Neural cell (in vitro differentiated cells): ENCODE measurements at regions not wholly inside any gene's neighbourhood (a gene's known extent, or its start where the extent isn't known, plus 50 kb on each side); places are given as distances from the start of the nearest gene placed in this dataset.

Experiments used
- H2AFZ ChIP-seq: fragments of 200-600, 300-800 bp; sonication (generic), shearing (Covaris generic); 2 replicates; pipeline ENCODE4 v1.6.0; 2014; ENCODE audit warnings: low read depth, mild to moderate bottlenecking, antibody characterized with exemption, low read length, moderate library complexity
- H3F3A ChIP-seq: fragments of 200-600 bp; shearing (Covaris generic); 2 replicates; pipeline ENCODE4 v1.6.1; 2016; ENCODE audit warnings: mild to moderate bottlenecking, moderate library complexity, mixed read lengths, antibody characterized with exemption, low read length; ENCODE audit not compliant: insufficient read depth, poor library complexity, severe bottlenecking
- H3K27ac ChIP-seq: fragments of 200-600, 300-800 bp; sonication (generic), shearing (Covaris generic); 2 replicates; pipeline ENCODE4 v1.5.1; 2014; ENCODE audit warnings: mild to moderate bottlenecking, low read length, moderate library complexity
- H3K27me3 ChIP-seq: fragments of 300-800, 200-600 bp; sonication (generic), shearing (Covaris generic); 2 replicates; pipeline ENCODE4 v1.6.0; 2014; ENCODE audit warnings: mild to moderate bottlenecking, low read depth, low read length, moderate library complexity; ENCODE audit not compliant: insufficient read depth
- H3K36me3 ChIP-seq: fragments of 300-800, 200-600 bp; sonication (generic), shearing (Covaris generic); 2 replicates; pipeline ENCODE4 v1.5.1; 2014; ENCODE audit warnings: mild to moderate bottlenecking, antibody characterized with exemption, low read length, moderate library complexity; ENCODE audit not compliant: insufficient read depth
- H3K4me2 ChIP-seq: fragments of 300-800, 200-600 bp; sonication (generic), shearing (Covaris generic); 2 replicates; pipeline ENCODE4 v1.6.0; 2014; ENCODE audit warnings: mild to moderate bottlenecking, low read length
- H3K4me3 ChIP-seq: fragments of 300-800, 200-600 bp; sonication (generic), shearing (Covaris generic); 2 replicates; pipeline ENCODE4 v1.5.1; 2014; ENCODE audit warnings: mild to moderate bottlenecking, low read length, moderate library complexity
- H3K79me2 ChIP-seq: fragments of 200-600 bp; shearing (Covaris generic); replicated peaks from 2 replicates; pipeline ENCODE4 v1.6.0; 2014; ENCODE audit warnings: mild to moderate bottlenecking, low read length, moderate library complexity; ENCODE audit not compliant: insufficient read depth
- H3K9ac ChIP-seq: fragments of 300-800, 200-600 bp; sonication (generic), shearing (Covaris generic); 2 replicates; pipeline ENCODE4 v1.6.1; 2016; ENCODE audit warnings: mild to moderate bottlenecking, low read length, mixed read lengths
- H3K9me2 ChIP-seq: fragments of 200-600 bp; shearing (Covaris generic); 2 replicates; pipeline ENCODE4 v1.6.1; 2016; ENCODE audit warnings: mild to moderate bottlenecking, low read length, mixed read lengths; ENCODE audit not compliant: insufficient read depth
- H3K9me3 ChIP-seq: fragments of 200-600, 300-800 bp; sonication (generic), shearing (Covaris generic); 2 replicates; pipeline ENCODE4 v1.6.1; 2016; ENCODE audit warnings: mild to moderate bottlenecking, mixed run types, low read length, moderate library complexity, mixed read lengths
- H4K20me1 ChIP-seq: fragments of 200-600 bp; shearing (Covaris generic); 2 replicates; pipeline ENCODE4 v1.6.1; 2016; ENCODE audit warnings: mild to moderate bottlenecking, mixed run types; ENCODE audit not compliant: insufficient read depth
- EP300 ChIP-seq: fragments of 450-650 bp; conservative IDR thresholded peaks from 2 replicates; pipeline ENCODE4 v1.6.1; 2014; ENCODE audit warnings: antibody characterized with exemption, mild to moderate bottlenecking, moderate library complexity; ENCODE audit not compliant: poor library complexity, severe bottlenecking
- EZH2 ChIP-seq: fragments of 200-600, 300-800 bp; shearing (Covaris generic), sonication (generic); IDR thresholded peaks from 2 replicates; pipeline ENCODE4 v1.6.1; 2014; ENCODE audit warnings: antibody characterized with exemption, low read length, borderline replicate concordance, mild to moderate bottlenecking; ENCODE audit not compliant: insufficient read depth, poor library complexity, severe bottlenecking
- MXI1 ChIP-seq: fragments of 450-650 bp; conservative IDR thresholded peaks from 2 replicates; pipeline ENCODE4 v1.6.1; 2014; ENCODE audit warnings: antibody characterized with exemption, mild to moderate bottlenecking; ENCODE audit not compliant: poor library complexity, severe bottlenecking
- POLR2AphosphoS5 ChIP-seq: IDR thresholded peaks from 2 replicates; pipeline ENCODE4 v1.6.1; 2012
- RAD21 ChIP-seq: fragments of 450-650 bp; conservative IDR thresholded peaks from 2 replicates; pipeline ENCODE4 v1.6.1; 2014; ENCODE audit warnings: antibody characterized with exemption, mild to moderate bottlenecking, moderate library complexity
- SMC3 ChIP-seq: fragments of 450-650 bp; conservative IDR thresholded peaks from 2 replicates; pipeline ENCODE4 v1.6.1; 2014; ENCODE audit warnings: antibody characterized with exemption, mild to moderate bottlenecking, moderate library complexity; ENCODE audit not compliant: poor library complexity
- TAF1 ChIP-seq: IDR thresholded peaks from 2 replicates; pipeline ENCODE4 v1.6.1; 2012; ENCODE audit warnings: low read depth
- TF ChIP-seq, protein P1 (sequence below): fragments of 450-650 bp; IDR thresholded peaks from 2 replicates; pipeline ENCODE4 v1.5.1; 2014; ENCODE audit warnings: antibody characterized with exemption, mild to moderate bottlenecking, moderate library complexity; ENCODE audit not compliant: poor library complexity, severe bottlenecking
- TF ChIP-seq, protein P2 (sequence below): IDR thresholded peaks from 2 replicates; pipeline ENCODE4 v1.6.1; 2012; ENCODE audit warnings: borderline replicate concordance

DNA sequence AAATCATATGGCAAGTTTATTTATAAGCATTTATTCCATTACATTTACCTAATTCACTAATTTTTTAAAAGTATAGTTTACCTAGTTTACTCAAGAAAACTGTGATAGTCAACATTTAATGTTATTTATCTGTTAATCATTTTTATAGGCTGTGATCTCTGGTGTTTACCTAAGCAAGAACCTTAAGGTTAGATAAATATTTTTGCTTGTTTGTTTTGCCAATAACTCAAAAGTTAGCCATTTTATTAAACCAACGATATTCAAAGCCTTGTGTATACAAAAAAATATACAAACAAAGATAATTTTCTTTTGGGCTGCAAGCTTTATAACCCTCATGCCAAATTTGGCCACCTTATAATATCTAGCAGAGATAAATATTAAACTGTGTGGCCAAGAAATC lies 157.3 kb downstream of the SLCO1B3 start:
- no peak overlapping the region for H2AFZ ChIP-seq
- H4K20me1 ChIP-seq, result no peaks in the 10 kb centered on the region
- no peaks in the 10 kb centered on the region for H3K79me2 ChIP-seq
- no peaks in the 10 kb centered on the region for H3K9me3 ChIP-seq
- no peak overlapping the region for H3K9ac ChIP-seq
- no peaks in the 10 kb centered on the region for H3F3A ChIP-seq
- no peak overlapping the region for H3K4me2 ChIP-seq
- H3K27me3 ChIP-seq, result no peaks in the 10 kb centered on the region
- no peak overlapping the region for H3K4me3 ChIP-seq
- TF ChIP-seq EZH2 (no peak), POLR2AphosphoS5 (no peak), TAF1 (no peak), SMC3 (no peak), MXI1 (no peak), EP300 (no peak), RAD21 (no peak)
- TF ChIP-seq, protein P1, sequence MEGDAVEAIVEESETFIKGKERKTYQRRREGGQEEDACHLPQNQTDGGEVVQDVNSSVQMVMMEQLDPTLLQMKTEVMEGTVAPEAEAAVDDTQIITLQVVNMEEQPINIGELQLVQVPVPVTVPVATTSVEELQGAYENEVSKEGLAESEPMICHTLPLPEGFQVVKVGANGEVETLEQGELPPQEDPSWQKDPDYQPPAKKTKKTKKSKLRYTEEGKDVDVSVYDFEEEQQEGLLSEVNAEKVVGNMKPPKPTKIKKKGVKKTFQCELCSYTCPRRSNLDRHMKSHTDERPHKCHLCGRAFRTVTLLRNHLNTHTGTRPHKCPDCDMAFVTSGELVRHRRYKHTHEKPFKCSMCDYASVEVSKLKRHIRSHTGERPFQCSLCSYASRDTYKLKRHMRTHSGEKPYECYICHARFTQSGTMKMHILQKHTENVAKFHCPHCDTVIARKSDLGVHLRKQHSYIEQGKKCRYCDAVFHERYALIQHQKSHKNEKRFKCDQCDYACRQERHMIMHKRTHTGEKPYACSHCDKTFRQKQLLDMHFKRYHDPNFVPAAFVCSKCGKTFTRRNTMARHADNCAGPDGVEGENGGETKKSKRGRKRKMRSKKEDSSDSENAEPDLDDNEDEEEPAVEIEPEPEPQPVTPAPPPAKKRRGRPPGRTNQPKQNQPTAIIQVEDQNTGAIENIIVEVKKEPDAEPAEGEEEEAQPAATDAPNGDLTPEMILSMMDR, result no peak
- TF ChIP-seq, protein P2, sequence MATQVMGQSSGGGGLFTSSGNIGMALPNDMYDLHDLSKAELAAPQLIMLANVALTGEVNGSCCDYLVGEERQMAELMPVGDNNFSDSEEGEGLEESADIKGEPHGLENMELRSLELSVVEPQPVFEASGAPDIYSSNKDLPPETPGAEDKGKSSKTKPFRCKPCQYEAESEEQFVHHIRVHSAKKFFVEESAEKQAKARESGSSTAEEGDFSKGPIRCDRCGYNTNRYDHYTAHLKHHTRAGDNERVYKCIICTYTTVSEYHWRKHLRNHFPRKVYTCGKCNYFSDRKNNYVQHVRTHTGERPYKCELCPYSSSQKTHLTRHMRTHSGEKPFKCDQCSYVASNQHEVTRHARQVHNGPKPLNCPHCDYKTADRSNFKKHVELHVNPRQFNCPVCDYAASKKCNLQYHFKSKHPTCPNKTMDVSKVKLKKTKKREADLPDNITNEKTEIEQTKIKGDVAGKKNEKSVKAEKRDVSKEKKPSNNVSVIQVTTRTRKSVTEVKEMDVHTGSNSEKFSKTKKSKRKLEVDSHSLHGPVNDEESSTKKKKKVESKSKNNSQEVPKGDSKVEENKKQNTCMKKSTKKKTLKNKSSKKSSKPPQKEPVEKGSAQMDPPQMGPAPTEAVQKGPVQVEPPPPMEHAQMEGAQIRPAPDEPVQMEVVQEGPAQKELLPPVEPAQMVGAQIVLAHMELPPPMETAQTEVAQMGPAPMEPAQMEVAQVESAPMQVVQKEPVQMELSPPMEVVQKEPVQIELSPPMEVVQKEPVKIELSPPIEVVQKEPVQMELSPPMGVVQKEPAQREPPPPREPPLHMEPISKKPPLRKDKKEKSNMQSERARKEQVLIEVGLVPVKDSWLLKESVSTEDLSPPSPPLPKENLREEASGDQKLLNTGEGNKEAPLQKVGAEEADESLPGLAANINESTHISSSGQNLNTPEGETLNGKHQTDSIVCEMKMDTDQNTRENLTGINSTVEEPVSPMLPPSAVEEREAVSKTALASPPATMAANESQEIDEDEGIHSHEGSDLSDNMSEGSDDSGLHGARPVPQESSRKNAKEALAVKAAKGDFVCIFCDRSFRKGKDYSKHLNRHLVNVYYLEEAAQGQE, result no peak
- no peaks in the 10 kb centered on the region for H3K9me2 ChIP-seq
- H3K36me3 ChIP-seq, result no peaks in the 10 kb centered on the region
- H3K27ac ChIP-seq, result no peak overlapping the region

DNA sequence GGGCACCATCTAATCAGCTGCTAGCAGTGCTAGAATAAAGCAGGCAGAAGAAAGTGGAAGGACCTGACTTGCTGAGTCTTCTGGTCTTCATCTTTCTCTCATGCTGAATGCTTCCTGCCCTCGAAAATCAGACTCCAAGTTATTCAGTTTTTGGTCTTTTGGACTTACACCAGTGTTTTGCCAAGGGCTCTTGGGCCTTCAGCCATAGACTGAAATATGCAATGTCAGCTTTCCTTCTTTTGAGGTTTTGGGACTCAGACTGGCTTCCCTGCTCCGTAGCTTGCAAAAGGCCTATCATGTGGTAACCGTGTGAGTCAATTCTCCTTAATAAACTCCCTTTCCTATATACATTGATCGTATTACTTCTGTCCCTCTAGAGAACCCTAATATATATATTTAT lies 159.3 kb downstream of the SLCO1B3 start:
- Histone ChIP-seq H4K20me1 (no peaks in the 10 kb centered on the region), H3K4me3 (no peak overlapping the region), H3K27ac (no peak overlapping the region), H3K9me3 (no peaks in the 10 kb centered on the region), H3K79me2 (no peaks in the 10 kb centered on the region), H3F3A (no peaks in the 10 kb centered on the region), H3K36me3 (no peaks in the 10 kb centered on the region), H3K27me3 (no peaks in the 10 kb centered on the region), H3K9me2 (no peaks in the 10 kb centered on the region), H2AFZ (no peak overlapping the region), H3K4me2 (no peak overlapping the region), H3K9ac (no peak overlapping the region)
- TF ChIP-seq POLR2AphosphoS5, result no peak
- TF ChIP-seq, protein P1, result no peak
- no peak for TF ChIP-seq MXI1
- TF ChIP-seq EZH2, result no peak
- no peak for TF ChIP-seq EP300
- TF ChIP-seq, protein P2, result no peak
- no peak for TF ChIP-seq RAD21
- TF ChIP-seq SMC3, result no peak
- TF ChIP-seq TAF1, result no peak
